OCI-LY1 (cell line): ENCODE measurements at regions not wholly inside any gene's neighbourhood (a gene's known extent, or its start where the extent isn't known, plus 50 kb on each side); places are given as distances from the start of the nearest gene placed in this dataset.

Source experiments
- EZH2 ChIP-seq: fragments of 200-600 bp; sonication (generic), shearing (Covaris generic); IDR thresholded peaks from 2 replicates; pipeline ENCODE4 v1.8.0; 2017; ENCODE audit warnings: borderline replicate concordance, mixed run types, mild to moderate bottlenecking, antibody characterized with exemption, low read length, moderate library complexity, mixed read lengths
- TF ChIP-seq, protein P1 (sequence below): fragments of 200-600 bp; sonication (generic), shearing (Covaris generic); IDR thresholded peaks from 2 replicates; pipeline ENCODE4 v1.5.1; 2017; ENCODE audit warnings: mild to moderate bottlenecking, antibody characterized with exemption, low read length, moderate library complexity, mixed read lengths

DNA sequence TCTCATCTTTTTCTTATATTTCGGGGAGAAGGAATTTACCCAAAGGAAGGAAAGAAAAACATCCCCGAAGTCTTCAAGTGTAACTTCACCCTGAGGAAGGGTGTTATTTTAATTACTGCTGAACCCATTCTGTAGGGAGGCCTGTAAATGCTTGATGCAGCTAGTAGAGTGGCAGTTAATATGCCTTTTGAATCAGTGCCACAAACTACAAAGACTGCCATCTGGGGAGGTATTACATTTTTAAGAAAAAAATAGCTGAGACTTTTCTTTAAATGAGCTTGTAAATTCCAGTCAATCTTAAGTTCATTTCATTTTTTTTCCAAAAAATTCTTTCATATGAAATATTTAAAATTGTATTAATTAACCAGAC, 233.1 kb upstream of the FERD3L start:
- TF ChIP-seq EZH2, result no peak
- TF ChIP-seq, protein P1, sequence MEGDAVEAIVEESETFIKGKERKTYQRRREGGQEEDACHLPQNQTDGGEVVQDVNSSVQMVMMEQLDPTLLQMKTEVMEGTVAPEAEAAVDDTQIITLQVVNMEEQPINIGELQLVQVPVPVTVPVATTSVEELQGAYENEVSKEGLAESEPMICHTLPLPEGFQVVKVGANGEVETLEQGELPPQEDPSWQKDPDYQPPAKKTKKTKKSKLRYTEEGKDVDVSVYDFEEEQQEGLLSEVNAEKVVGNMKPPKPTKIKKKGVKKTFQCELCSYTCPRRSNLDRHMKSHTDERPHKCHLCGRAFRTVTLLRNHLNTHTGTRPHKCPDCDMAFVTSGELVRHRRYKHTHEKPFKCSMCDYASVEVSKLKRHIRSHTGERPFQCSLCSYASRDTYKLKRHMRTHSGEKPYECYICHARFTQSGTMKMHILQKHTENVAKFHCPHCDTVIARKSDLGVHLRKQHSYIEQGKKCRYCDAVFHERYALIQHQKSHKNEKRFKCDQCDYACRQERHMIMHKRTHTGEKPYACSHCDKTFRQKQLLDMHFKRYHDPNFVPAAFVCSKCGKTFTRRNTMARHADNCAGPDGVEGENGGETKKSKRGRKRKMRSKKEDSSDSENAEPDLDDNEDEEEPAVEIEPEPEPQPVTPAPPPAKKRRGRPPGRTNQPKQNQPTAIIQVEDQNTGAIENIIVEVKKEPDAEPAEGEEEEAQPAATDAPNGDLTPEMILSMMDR, result no peak
